MCF 10A (cell line): ENCODE measurements at regions not wholly inside any gene's neighbourhood (a gene's known extent, or its start where the extent isn't known, plus 50 kb on each side); places are given as distances from the start of the nearest gene placed in this dataset.

Experiments
- BruUV-seq: library from RNA; stranded (reverse); fragments of 400-500 nt; replicated peaks from 2 replicates; lab custom pipeline; 2021; lab: Mats Ljungman, UMichigan
- CTCF ChIA-PET: fragments of 300-600 bp; sonication (Branson Sonifier 250); formaldehyde crosslinking; extraction: SDS; loops from one replicate; lab custom pipeline; 2021; ENCODE audit warnings: antibody characterized with exemption, inconsistent platforms; lab: Yijun Ruan, JAX
- POLR2A ChIA-PET: fragments of 300-600, 350-650 bp; sonication (Branson Sonifier 250); formaldehyde crosslinking; extraction: SDS; loops from one replicate; lab custom pipeline; 2020; ENCODE audit warnings: antibody characterized with exemption, inconsistent platforms; lab: Yijun Ruan, JAX
- DNase-seq: peaks from one replicate; pipeline ENCODE4 v3.0.0-alpha.2; 2018; ENCODE audit not compliant: unreplicated experiment
- H3K27ac Mint-ChIP-seq: one replicate; pipeline ENCODE4 v1.8.0; 2022; ENCODE audit warnings: mild to moderate bottlenecking, low read depth, mixed read lengths; ENCODE audit not compliant: unreplicated experiment
- H3K27me3 Mint-ChIP-seq: one replicate; pipeline ENCODE4 v1.8.0; 2022; ENCODE audit warnings: mixed read lengths; ENCODE audit not compliant: insufficient read depth, unreplicated experiment
- H3K36me3 Mint-ChIP-seq: one replicate; pipeline ENCODE4 v1.8.0; 2022; ENCODE audit warnings: mild to moderate bottlenecking, moderate library complexity, mixed read lengths; ENCODE audit not compliant: insufficient read depth, unreplicated experiment
- H3K4me1 Mint-ChIP-seq: one replicate; pipeline ENCODE4 v1.8.0; 2022; ENCODE audit warnings: mixed read lengths; ENCODE audit not compliant: insufficient read depth, unreplicated experiment
- H3K4me3 Mint-ChIP-seq: one replicate; pipeline ENCODE4 v1.8.0; 2022; ENCODE audit warnings: mild to moderate bottlenecking, moderate library complexity, mixed read lengths; ENCODE audit not compliant: unreplicated experiment
- H3K9me3 Mint-ChIP-seq: one replicate; pipeline ENCODE4 v1.8.0; 2022; ENCODE audit warnings: mixed read lengths; ENCODE audit not compliant: unreplicated experiment
- CTCF ChIP-seq: fragments of 200-600 bp; IDR thresholded peaks from one replicate; pipeline ENCODE4 v1.8.0; 2022; ENCODE audit warnings: antibody characterized with exemption, mild to moderate bottlenecking; ENCODE audit not compliant: unreplicated experiment
- intact Hi-C: fragments of 100-400 bp; cut with micrococcal nuclease; formaldehyde crosslinking; loops from 2 replicates; pipeline ENCODE4 v1.14.1; 2022

- Mint-ChIP-seq H3K9me3 (no peaks in the 10 kb centered on the region), H3K27ac (no peak overlapping the region), H3K4me3 (no peak overlapping the region), H3K36me3 (no peaks in the 10 kb centered on the region), H3K27me3 (no peaks in the 10 kb centered on the region), H3K4me1 (peaks cover 7% of the 10 kb centered on the region)
- no peak for DNase-seq
- BruUV-seq = no TSS peak
- ChIA-PET CTCF (interaction anchor here (0.6 to 1.3 kb wide), 7 partner anchors 9 to 797 kb away, joined by 3 to 5 read pairs (median 3); no protein-coding TSS in a partner anchor), POLR2A (no interaction called here)
- intact Hi-C loops = no loop called here
- no peak for TF ChIP-seq CTCF
Observed at GRCh38 chr6:85118652-85119235, 331.1 kb upstream of the NT5E start.

GRCh38 chr6:85118233-85118632, 331.6 kb upstream of the NT5E start:
- ChIA-PET CTCF (interaction anchor here (0.5 to 1.3 kb wide), 6 partner anchors 9 to 106 kb away, joined by 3 to 5 read pairs (median 4); no protein-coding TSS in a partner anchor), POLR2A (no interaction called here)
- peaks cover 10% of the 10 kb centered on the region for H3K4me1 Mint-ChIP-seq
- H3K27me3 Mint-ChIP-seq = no peaks in the 10 kb centered on the region
- no peak for DNase-seq
- intact Hi-C loops = no loop called here
- TF ChIP-seq CTCF = no peak
- no peak overlapping the region for H3K27ac Mint-ChIP-seq
- BruUV-seq = no TSS peak
- no peaks in the 10 kb centered on the region for H3K9me3 Mint-ChIP-seq
- H3K36me3 Mint-ChIP-seq = no peaks in the 10 kb centered on the region
- H3K4me3 Mint-ChIP-seq = no peak overlapping the region

GRCh38 chr6:85116475-85116874, 333.4 kb upstream of the NT5E start:
- BruUV-seq = no TSS peak
- DNase-seq = no peak
- H3K27me3 Mint-ChIP-seq = no peaks in the 10 kb centered on the region
- POLR2A ChIA-PET = no interaction called here
- H3K27ac Mint-ChIP-seq = no peak overlapping the region
- no peak overlapping the region for H3K4me3 Mint-ChIP-seq
- peaks cover 10% of the 10 kb centered on the region for H3K4me1 Mint-ChIP-seq
- intact Hi-C loops = no loop called here
- H3K36me3 Mint-ChIP-seq = no peaks in the 10 kb centered on the region
- H3K9me3 Mint-ChIP-seq = no peaks in the 10 kb centered on the region
- no peak for TF ChIP-seq CTCF
- CTCF ChIA-PET = interaction anchor here (0.5 to 1.4 kb wide), 2 partner anchors 8 to 643 kb away, joined by 4 to 5 read pairs; no protein-coding TSS in a partner anchor

- DNase-seq = no peak
- H3K4me1 Mint-ChIP-seq = peaks cover 10% of the 10 kb centered on the region
- CTCF ChIA-PET = interaction anchor here (1.4 kb wide), 2 partner anchors 8 to 688 kb away, joined by 4 to 5 read pairs; no protein-coding TSS in a partner anchor
- TF ChIP-seq CTCF = no peak
- no peak overlapping the region for H3K27ac Mint-ChIP-seq
- no peaks in the 10 kb centered on the region for H3K9me3 Mint-ChIP-seq
- POLR2A ChIA-PET = no interaction called here
- H3K4me3 Mint-ChIP-seq = no peak overlapping the region
- BruUV-seq = no TSS peak
- intact Hi-C loops = no loop called here
- no peaks in the 10 kb centered on the region for H3K36me3 Mint-ChIP-seq
- no peaks in the 10 kb centered on the region for H3K27me3 Mint-ChIP-seq
Observed at GRCh38 chr6:85115876-85116275, 334.0 kb upstream of the NT5E start.
